ENCODE measurements at regions not wholly inside any gene's neighbourhood (a gene's known extent, or its start where the extent isn't known, plus 50 kb on each side); places are given as distances from the start of the nearest gene placed in this dataset.

DNA sequence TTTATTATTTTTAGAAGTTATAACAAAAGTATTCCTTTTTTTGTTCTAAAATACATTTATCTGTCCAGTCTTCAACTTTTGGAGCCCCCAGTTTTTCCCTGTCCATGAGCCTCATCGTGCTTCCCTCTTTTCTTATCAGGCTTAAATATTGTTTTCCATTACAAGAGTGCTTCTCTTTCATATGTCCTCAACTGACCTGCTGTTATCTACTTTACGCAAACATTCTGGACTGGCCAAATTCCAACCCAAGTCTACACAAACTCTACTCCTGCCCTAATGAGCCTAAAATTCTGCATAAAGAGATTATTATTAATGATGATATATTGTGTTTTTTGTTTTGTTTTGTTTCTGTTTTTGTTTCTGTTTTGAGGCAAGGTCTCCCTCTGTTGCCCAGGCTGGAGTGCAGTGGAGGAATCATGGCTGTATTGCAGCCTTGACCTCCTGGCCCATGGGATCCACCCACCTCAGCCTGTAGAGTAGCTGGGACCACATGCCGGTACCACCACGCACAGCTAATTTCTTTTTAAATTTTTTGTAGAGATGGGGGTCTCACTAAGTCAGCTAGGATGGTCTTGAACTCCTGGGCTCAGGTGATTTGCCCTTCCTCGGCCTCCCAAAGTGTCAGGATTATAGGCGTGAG lies 318.8 kb upstream of the NEGR1 start:
- in situ Hi-C loops (cut with HindIII; ENCODE audit: low sequenced_read_pairs): no loop called here
- no peak for DNase-seq (ENCODE audit: low read depth, low spot score)
- no peak overlapping the region for H3K4me3 ChIP-seq (ENCODE audit: low read depth, low read length)
- TF ChIP-seq, protein P1, sequence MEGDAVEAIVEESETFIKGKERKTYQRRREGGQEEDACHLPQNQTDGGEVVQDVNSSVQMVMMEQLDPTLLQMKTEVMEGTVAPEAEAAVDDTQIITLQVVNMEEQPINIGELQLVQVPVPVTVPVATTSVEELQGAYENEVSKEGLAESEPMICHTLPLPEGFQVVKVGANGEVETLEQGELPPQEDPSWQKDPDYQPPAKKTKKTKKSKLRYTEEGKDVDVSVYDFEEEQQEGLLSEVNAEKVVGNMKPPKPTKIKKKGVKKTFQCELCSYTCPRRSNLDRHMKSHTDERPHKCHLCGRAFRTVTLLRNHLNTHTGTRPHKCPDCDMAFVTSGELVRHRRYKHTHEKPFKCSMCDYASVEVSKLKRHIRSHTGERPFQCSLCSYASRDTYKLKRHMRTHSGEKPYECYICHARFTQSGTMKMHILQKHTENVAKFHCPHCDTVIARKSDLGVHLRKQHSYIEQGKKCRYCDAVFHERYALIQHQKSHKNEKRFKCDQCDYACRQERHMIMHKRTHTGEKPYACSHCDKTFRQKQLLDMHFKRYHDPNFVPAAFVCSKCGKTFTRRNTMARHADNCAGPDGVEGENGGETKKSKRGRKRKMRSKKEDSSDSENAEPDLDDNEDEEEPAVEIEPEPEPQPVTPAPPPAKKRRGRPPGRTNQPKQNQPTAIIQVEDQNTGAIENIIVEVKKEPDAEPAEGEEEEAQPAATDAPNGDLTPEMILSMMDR (IDR thresholded peaks at IDR 0.05; ENCODE audit: low read depth, low read length): no peak

DNA sequence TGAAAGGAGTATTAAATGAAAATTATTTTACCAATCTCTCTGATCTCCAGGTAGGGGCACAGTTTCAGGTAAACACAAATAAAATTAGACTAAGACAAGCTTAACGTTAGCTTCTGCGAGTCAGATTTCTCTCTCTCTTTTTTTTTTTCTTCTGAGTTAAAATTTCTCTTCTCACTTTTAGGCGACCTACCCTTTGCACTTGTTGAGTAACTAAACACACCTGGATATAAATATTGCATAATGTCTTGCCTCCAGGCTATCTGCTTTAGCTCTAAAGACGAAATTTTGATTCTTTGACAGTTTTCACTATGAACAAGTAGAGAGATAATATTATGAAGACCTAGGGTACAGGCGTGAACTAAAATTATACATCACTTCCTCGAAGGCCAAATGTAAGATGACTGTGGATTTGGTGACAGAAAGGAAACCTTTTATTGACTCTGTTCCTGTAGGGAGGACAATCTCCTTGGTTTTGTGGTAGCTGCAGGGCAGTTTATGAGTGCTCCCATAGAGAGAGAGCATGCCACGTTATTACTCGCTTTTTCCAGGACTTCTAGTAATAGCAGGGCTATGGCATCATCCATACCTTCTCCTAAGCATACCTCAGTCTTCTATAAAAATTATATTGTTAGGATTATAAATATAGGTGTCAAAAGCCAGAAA lies 303.8 kb upstream of the NEGR1 start:
- TF ChIP-seq, protein P1 (IDR thresholded peaks at IDR 0.05; ENCODE audit: low read depth, low read length): no peak
- DNase-seq (ENCODE audit: low read depth, low spot score): no peak
- in situ Hi-C loops (cut with HindIII; ENCODE audit: low sequenced_read_pairs): no loop called here
- H3K4me3 ChIP-seq (ENCODE audit: low read depth, low read length): no peak overlapping the region

DNA sequence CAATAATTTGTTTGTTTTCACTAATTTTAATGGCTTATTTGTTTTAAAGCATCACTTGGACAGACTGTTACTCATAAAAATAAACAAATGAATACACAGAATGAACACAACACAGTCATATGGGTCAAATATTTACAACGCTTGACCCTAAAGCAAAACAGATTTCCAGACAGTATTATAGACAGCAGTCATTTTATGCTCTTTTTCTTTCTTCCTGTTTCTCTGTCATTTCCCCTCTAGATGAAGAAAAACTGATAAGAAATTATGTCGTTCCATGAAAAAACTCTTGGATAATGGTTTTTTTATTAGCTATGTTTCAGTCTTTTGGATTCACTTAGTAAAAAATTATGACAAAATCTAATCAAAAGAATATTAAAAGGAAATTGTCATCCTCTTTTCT lies 297.3 kb upstream of the NEGR1 start:
- in situ Hi-C loops (cut with HindIII; ENCODE audit: low sequenced_read_pairs): no loop called here
- H3K4me3 ChIP-seq (ENCODE audit: low read depth, low read length): no peak overlapping the region
- DNase-seq (ENCODE audit: low read depth, low spot score): no peak
- TF ChIP-seq, protein P1 (IDR thresholded peaks at IDR 0.05; ENCODE audit: low read depth, low read length): no peak

DNA sequence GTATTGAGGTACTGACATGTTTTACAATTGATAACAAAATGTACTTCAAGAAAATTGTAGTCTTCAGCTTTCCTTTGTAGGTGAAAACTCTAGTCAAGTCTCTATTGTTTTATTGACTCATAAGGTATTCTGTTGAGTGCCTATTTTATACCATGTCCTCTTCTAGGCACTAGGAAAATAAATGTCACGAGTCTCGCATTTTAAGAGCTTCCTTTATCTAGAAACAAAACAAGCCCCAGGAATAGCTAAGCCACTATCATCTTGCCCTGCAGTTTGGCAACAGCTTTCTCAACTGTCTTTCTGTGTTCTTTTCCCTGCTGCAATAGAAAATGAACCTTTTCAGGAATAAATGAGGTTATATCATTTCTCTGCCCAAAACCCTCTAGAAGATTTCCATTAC lies 288.5 kb upstream of the NEGR1 start:
- in situ Hi-C loops (cut with HindIII; ENCODE audit: low sequenced_read_pairs): no loop called here
- TF ChIP-seq, protein P1 (IDR thresholded peaks at IDR 0.05; ENCODE audit: low read depth, low read length): no peak
- no peak for DNase-seq (ENCODE audit: low read depth, low spot score)
- no peak overlapping the region for H3K4me3 ChIP-seq (ENCODE audit: low read depth, low read length)

DNA sequence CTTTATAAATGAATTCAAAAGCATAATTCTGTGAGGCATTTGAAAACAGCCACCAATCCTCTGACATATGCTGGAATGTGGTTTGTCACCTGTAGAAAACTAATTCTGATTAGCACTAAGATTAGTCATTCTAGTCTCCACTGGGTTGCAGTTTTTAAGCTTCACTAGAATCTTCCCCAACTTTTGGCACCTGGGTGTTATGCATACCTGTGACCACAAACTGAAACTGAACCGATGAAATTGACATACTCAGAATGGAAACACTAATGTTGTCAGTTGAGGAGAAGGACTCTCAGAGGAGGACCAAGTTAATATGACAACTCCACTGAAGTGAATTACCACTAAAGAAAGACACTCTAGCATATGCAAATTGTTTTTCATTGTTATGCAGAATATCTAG lies 285.8 kb upstream of the NEGR1 start:
- DNase-seq (ENCODE audit: low read depth, low spot score): no peak
- TF ChIP-seq, protein P1 (IDR thresholded peaks at IDR 0.05; ENCODE audit: low read depth, low read length): no peak
- in situ Hi-C loops (cut with HindIII; ENCODE audit: low sequenced_read_pairs): no loop called here
- H3K4me3 ChIP-seq (ENCODE audit: low read depth, low read length): no peak overlapping the region

DNA sequence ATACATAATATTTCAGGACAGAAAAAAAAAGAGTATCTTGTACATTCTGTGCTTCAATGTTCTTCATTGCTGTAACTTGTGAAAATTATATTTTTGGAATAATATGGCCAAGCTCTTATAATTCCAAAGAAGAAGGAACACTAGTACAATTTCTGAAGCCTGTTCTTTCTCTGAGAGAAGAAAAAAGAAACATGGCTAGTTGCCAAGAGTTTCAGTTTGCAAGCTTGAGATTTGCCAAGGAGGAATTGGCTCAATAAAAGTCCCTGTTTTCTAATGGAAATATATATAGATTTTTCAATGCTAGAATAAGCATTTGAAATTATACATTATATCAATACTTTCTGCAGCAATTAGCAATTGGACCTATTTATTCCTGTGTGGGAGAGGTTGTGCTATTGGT lies 285.2 kb upstream of the NEGR1 start:
- DNase-seq (ENCODE audit: low read depth, low spot score): peak; percentile 35
- H3K4me3 ChIP-seq (ENCODE audit: low read depth, low read length): no peak overlapping the region
- in situ Hi-C loops (cut with HindIII; ENCODE audit: low sequenced_read_pairs): no loop called here
- TF ChIP-seq, protein P1 (IDR thresholded peaks at IDR 0.05; ENCODE audit: low read depth, low read length): no peak
